SK-N-MC (cell line): ENCODE measurements at regions not wholly inside any gene's neighbourhood (a gene's known extent, or its start where the extent isn't known, plus 50 kb on each side); places are given as distances from the start of the nearest gene placed in this dataset.

Experiments
- DNase-seq: peaks from one replicate; pipeline ENCODE4 v3.0.0-alpha.2; 2011; ENCODE audit warnings: low read depth, low spot score
- H3K27ac ChIP-seq: fragments of 200-600 bp; sonication (generic); 2 replicates; pipeline ENCODE4 v1.5.1; 2016; ENCODE audit warnings: mixed run types
- H3K36me3 ChIP-seq: fragments of 200-600 bp; sonication (generic); 2 replicates; pipeline ENCODE4 v1.6.1; 2017; ENCODE audit warnings: antibody characterized with exemption, low read length, mixed read lengths; ENCODE audit not compliant: insufficient read depth
- H3K4me3 ChIP-seq: fragments of 200-600 bp; sonication (generic); 2 replicates; pipeline ENCODE4 v1.5.1; 2016
- H3K9ac ChIP-seq: fragments of 200-600 bp; sonication (generic); 2 replicates; pipeline ENCODE4 v1.8.0; 2017; ENCODE audit warnings: mixed run types, mixed read lengths; ENCODE audit not compliant: insufficient read length
- H3K9me3 ChIP-seq: fragments of 200-600 bp; sonication (generic); 2 replicates; pipeline ENCODE4 v1.6.1; 2017; ENCODE audit warnings: low read depth, mild to moderate bottlenecking, antibody characterized with exemption, low read length, moderate library complexity, mixed read lengths
- EZH2 ChIP-seq: fragments of 200-600 bp; sonication (generic); IDR thresholded peaks from one replicate; pipeline ENCODE4 v1.6.1; 2017; ENCODE audit warnings: antibody characterized with exemption
- FOXP2 ChIP-seq: optimal IDR thresholded peaks from 2 replicates; pipeline ENCODE3; 2011; ENCODE audit warnings: mild to moderate bottlenecking, moderate library complexity; ENCODE audit not compliant: insufficient read depth; ENCODE audit errors: extremely low read length, control extremely low read depth
- POLR2AphosphoS5 ChIP-seq: IDR thresholded peaks from 2 replicates; pipeline ENCODE4 v1.6.1; 2012; ENCODE audit warnings: mild to moderate bottlenecking, low read depth, low read length, borderline replicate concordance

DNA sequence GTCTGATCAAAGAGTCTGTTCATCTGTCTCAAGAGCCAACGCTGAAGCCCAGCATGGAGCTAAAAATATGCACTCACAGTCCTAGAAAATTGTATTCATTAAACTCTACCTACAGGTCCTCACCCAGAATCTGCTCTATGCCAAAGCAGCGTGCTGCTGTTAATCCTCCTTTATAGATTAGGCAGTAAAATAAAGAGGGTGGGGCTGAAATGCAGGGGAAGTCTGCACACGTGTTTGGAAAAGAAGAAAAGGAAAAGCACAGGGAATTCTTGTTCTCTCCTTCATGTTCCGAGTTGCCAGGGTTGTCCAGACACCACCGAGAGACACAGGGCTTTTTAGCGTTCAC is 121.4 kb upstream of the TMEM161B start:
- Histone ChIP-seq H3K9me3 (no peaks in the 10 kb centered on the region), H3K36me3 (no peaks in the 10 kb centered on the region), H3K27ac (no peak overlapping the region), H3K9ac (no peak overlapping the region), H3K4me3 (no peak overlapping the region)
- no peak for DNase-seq
- no peak for TF ChIP-seq POLR2AphosphoS5

- Histone ChIP-seq H3K9ac (no peak overlapping the region), H3K4me3 (no peak overlapping the region), H3K27ac (no peak overlapping the region), H3K9me3 (no peaks in the 10 kb centered on the region), H3K36me3 (no peaks in the 10 kb centered on the region)
- no peak for DNase-seq
- TF ChIP-seq EZH2 (no peak), FOXP2 (no peak), POLR2AphosphoS5 (no peak)
Observed at GRCh38 chr5:88389338-88390095, 120.9 kb upstream of the TMEM161B start.

GRCh38 chr5:88388476-88389337 is 120.1 kb upstream of the TMEM161B start:
- no peak overlapping the region for H3K27ac ChIP-seq
- no peak for TF ChIP-seq POLR2AphosphoS5
- TF ChIP-seq EZH2 = no peak
- TF ChIP-seq FOXP2 = no peak
- no peaks in the 10 kb centered on the region for H3K9me3 ChIP-seq
- H3K9ac ChIP-seq = no peak overlapping the region
- H3K4me3 ChIP-seq = no peak overlapping the region
- no peaks in the 10 kb centered on the region for H3K36me3 ChIP-seq
- DNase-seq = no peak

DNA sequence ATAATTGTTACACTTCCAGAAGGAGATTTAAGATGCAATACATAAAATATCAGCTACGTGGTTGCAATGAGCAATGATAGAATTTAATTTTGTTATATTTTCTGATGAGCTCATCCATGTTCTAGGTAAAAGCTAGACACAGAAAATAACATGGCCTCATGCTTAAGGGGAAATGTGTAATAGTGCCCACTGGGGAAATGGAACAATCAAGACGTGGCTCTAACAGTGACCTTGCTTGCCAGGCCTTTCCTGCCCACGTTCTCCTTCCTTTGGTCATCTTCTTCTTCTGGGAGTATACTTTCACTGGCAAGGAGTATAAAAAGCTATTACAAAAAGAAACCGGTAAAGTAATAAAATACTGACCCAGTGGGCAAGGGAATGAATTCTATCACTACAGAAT is 116.2 kb upstream of the TMEM161B start:
- H3K4me3 ChIP-seq = no peak overlapping the region
- TF ChIP-seq FOXP2 = no peak
- no peak for TF ChIP-seq EZH2
- TF ChIP-seq POLR2AphosphoS5 = no peak
- no peak for DNase-seq
- no peaks in the 10 kb centered on the region for H3K9me3 ChIP-seq
- no peak overlapping the region for H3K9ac ChIP-seq
- H3K36me3 ChIP-seq = no peaks in the 10 kb centered on the region
- no peak overlapping the region for H3K27ac ChIP-seq

DNA sequence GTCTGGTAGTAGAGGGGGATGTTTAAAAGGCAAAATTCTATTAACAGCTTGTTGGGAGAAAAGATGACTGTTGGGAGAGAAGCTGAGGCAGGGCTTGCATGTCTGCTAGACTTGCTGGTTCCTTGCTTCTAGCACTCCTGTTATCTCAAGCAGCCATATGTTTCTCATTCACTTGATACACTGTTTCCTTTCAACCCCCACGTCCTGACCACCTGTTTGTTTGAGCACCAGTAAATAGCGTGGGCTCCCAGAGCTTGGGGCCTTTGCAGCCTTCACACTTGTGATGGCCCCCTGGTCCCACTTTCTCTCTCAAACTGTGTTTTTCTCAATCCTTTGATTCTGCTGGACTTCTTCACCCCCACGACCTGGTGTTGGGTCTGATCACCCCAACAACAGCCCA is 111.7 kb upstream of the TMEM161B start:
- Histone ChIP-seq H3K27ac (no peak overlapping the region), H3K9me3 (no peaks in the 10 kb centered on the region), H3K4me3 (no peak overlapping the region), H3K9ac (no peak overlapping the region), H3K36me3 (no peaks in the 10 kb centered on the region)
- no peak for DNase-seq
- TF ChIP-seq FOXP2 (no peak), EZH2 (no peak), POLR2AphosphoS5 (no peak)

DNA sequence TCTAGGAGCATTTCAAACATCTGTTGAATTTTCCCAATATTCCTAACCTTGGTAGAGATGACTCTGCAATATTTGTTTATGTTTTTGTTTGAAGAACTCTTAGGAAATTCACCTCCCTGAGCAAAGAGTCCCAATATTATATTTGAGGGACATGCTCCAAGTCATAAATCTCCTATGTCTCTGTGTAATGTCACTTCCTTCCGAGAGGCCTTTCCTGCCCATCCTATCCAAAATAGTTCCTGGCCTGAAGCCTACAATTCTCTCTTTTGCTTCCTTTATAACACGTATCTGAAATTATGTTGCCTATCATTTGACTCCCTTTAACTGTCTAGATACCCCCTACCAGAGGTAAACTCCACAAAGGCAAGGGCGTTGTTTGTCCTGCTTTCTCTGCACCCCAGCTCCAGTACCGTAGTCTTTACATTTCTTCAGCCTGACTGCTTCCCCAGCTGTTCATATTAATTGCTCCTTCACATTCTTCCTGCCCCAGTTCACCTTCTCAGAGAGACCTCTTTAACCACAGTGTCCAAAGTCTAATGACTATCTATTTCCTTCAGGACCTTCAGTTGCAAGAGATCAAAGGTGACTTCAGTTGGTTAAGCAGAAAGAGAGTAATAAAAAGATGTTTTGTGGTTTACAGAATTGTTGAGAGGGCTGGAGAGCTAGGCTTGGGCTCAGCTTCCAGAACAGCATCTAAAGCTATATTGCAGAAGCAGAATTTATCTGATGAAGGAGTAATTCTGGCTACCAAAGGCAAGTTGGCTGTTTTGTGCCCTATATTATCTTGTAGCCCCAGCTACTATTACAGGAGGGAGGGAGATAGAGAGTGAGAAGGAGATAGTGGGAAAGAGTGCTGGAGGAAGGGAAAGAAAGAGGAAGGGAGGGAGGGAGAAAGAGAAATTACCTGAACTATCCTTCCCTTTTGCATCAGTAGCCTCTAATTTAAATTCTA is 109.3 kb upstream of the TMEM161B start:
- TF ChIP-seq EZH2 (no peak), POLR2AphosphoS5 (no peak), FOXP2 (no peak)
- no peak overlapping the region for H3K9ac ChIP-seq
- no peak for DNase-seq
- no peaks in the 10 kb centered on the region for H3K9me3 ChIP-seq
- H3K36me3 ChIP-seq = no peaks in the 10 kb centered on the region
- no peak overlapping the region for H3K4me3 ChIP-seq
- no peak overlapping the region for H3K27ac ChIP-seq

- H3K4me3 ChIP-seq = no peak overlapping the region
- H3K36me3 ChIP-seq = no peaks in the 10 kb centered on the region
- no peak overlapping the region for H3K9ac ChIP-seq
- DNase-seq = no peak
- TF ChIP-seq POLR2AphosphoS5 = no peak
- no peak for TF ChIP-seq FOXP2
- TF ChIP-seq EZH2 = no peak
- no peak overlapping the region for H3K27ac ChIP-seq
- no peaks in the 10 kb centered on the region for H3K9me3 ChIP-seq
Observed at GRCh38 chr5:88377240-88377639, 108.6 kb upstream of the TMEM161B start.

- no peak overlapping the region for H3K27ac ChIP-seq
- no peaks in the 10 kb centered on the region for H3K36me3 ChIP-seq
- no peaks in the 10 kb centered on the region for H3K9me3 ChIP-seq
- no peak overlapping the region for H3K9ac ChIP-seq
- TF ChIP-seq EZH2 (no peak), POLR2AphosphoS5 (no peak), FOXP2 (no peak)
- no peak for DNase-seq
- no peak overlapping the region for H3K4me3 ChIP-seq
Observed at GRCh38 chr5:88376728-88377127, 108.1 kb upstream of the TMEM161B start.
